ENCODE measurements at regions not wholly inside any gene's neighbourhood (a gene's known extent, or its start where the extent isn't known, plus 50 kb on each side); places are given as distances from the start of the nearest gene placed in this dataset.

DNA sequence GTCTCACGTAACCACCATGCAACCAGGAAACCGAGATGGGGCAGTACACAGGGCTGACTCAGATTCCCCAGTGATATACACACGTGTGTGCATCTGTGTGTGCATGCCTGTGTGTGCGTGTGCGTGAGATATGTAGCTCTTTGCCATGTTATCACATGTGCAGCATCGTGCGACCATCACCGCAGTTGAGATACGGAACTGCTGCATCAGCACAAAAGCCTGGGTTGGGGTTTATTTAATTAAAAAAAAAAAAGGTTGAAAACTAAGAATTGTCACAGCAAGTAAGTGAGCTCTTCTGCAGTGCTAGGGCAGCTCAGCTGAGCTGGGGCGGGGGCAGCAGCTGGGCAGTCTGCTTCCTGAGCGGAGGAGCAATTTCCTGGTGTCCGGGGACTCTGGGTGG, 152.5 kb downstream of the RBFOX3 start:
- in situ Hi-C loops (cut with HindIII; ENCODE audit: extremely low pct_ligation_motif_present, low pct_unique_long_range_greater_than_20kb) = no loop called here
- no peak for ATAC-seq

More for the DNA sequence above, 152.5 kb downstream of the RBFOX3 start:
- no peaks in the 10 kb centered on the region for H3K9me3 ChIP-seq (ENCODE audit: low read length)
- no peak overlapping the region for H3K4me3 ChIP-seq (replicated peaks in 1 of 3; ENCODE audit: insufficient read depth in 1 of 3, low read depth in 2 of 3, low read length in 3 of 3)
- peaks cover 4% of the 10 kb centered on the region; the same call in 1 of the 2 replicates for H4K20me1 ChIP-seq (ENCODE audit: insufficient read depth, low read length)
- no peaks in the 10 kb centered on the region for H3K4me1 ChIP-seq (ENCODE audit: insufficient read depth, low read length)
- H3K27me3 ChIP-seq (ENCODE audit: control insufficient read depth in 1 of 2, insufficient read depth in 2 of 2, low read length in 2 of 2) = peaks cover 10 to 61% of the 10 kb centered on the region in 2 experiments; a peak in 4 of 5 replicates
- CTCF ChIA-PET (ENCODE audit: low intra/inter-chr PET ratio, low total read pairs) = no interaction called here
- POLR2A ChIA-PET = no interaction called here
- H3K79me2 ChIP-seq (ENCODE audit: insufficient read depth, low read length) = no peaks in the 10 kb centered on the region
- H3K36me3 ChIP-seq (replicated peaks in 1 of 2; ENCODE audit: control insufficient read depth in 1 of 2, insufficient read depth in 2 of 2, low read length in 2 of 2) = no peaks in the 10 kb centered on the region
- 37% methylated on average over 11 of the region's 12 CpGs for WGBS (ENCODE audit: low lambda C conversion rate)
- no peak overlapping the region for H3K9ac ChIP-seq (ENCODE audit: insufficient read depth, low read depth, low read length)
- H3K27ac ChIP-seq (ENCODE audit: extremely low read length, insufficient read depth, low read length) = no peak overlapping the region
- FAIRE-seq = no peak
- BruUV-seq (replicated peaks) = no TSS peak
- DNase-seq (ENCODE audit: low spot score) = no peak
- no peak overlapping the region for H2AFZ ChIP-seq (ENCODE audit: low read length)
- H3K4me2 ChIP-seq (ENCODE audit: low read depth, low read length) = no peak overlapping the region
- intact Hi-C loops (cut with micrococcal nuclease; ENCODE audit: unreplicated experiment) = no loop called here
- TF ChIP-seq, protein P1, sequence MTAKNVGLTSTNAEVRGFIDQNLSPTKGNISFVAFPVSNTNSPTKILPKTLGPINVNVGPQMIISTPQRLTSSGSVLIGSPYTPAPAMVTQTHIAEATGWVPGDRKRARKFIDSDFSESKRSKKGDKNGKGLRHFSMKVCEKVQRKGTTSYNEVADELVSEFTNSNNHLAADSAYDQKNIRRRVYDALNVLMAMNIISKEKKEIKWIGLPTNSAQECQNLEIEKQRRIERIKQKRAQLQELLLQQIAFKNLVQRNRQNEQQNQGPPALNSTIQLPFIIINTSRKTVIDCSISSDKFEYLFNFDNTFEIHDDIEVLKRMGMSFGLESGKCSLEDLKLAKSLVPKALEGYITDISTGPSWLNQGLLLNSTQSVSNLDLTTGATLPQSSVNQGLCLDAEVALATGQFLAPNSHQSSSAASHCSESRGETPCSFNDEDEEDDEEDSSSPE (CRISPR knock-in tag; IDR thresholded peaks at IDR 0.05) = no peak
- peak; percentile 73 to 90 for TF ChIP-seq MAFK (conservative IDR thresholded peaks at IDR 0.05 in 1 of 2, IDR thresholded peaks at IDR 0.05 in 1 of 2; ENCODE audit: low read length in 2 of 2)
- no peak for TF ChIP-seq NFIC (IDR thresholded peaks at IDR 0.05; ENCODE audit: low read length)
- no peak for TF ChIP-seq MXD4 (CRISPR knock-in tag; IDR thresholded peaks at IDR 0.05)
- TF ChIP-seq YY1 (IDR thresholded peaks at IDR 0.05; ENCODE audit: insufficient read depth, insufficient replicate concordance, low read depth, low read length) = no peak
- TF ChIP-seq NR2F1 (CRISPR knock-in tag; IDR thresholded peaks at IDR 0.05) = no peak
- TF ChIP-seq FOXM1 (CRISPR knock-in tag; IDR thresholded peaks at IDR 0.05) = no peak
- peak; percentile 82 for TF ChIP-seq MAFF (IDR thresholded peaks at IDR 0.05; ENCODE audit: low read depth, low read length)
- TF ChIP-seq ZNF589 (CRISPR knock-in tag; conservative IDR thresholded peaks at IDR 0.05) = no peak
- TF ChIP-seq, protein P2, sequence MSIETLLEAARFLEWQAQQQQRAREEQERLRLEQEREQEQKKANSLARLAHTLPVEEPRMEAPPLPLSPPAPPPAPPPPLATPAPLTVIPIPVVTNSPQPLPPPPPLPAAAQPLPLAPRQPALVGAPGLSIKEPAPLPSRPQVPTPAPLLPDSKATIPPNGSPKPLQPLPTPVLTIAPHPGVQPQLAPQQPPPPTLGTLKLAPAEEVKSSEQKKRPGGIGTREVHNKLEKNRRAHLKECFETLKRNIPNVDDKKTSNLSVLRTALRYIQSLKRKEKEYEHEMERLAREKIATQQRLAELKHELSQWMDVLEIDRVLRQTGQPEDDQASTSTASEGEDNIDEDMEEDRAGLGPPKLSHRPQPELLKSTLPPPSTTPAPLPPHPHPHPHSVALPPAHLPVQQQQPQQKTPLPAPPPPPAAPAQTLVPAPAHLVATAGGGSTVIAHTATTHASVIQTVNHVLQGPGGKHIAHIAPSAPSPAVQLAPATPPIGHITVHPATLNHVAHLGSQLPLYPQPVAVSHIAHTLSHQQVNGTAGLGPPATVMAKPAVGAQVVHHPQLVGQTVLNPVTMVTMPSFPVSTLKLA (IDR thresholded peaks at IDR 0.05) = 0 out of 2 replicates have a peak, but pooled peaks have one; percentile 7
- TF ChIP-seq RFX1 (IDR thresholded peaks at IDR 0.05) = no peak

Data from HepG2 (cell line).